Mucosa of gallbladder (tissue), 1 donor: ENCODE measurements at regions not wholly inside any gene's neighbourhood (a gene's known extent, or its start where the extent isn't known, plus 50 kb on each side); places are given as distances from the start of the nearest gene placed in this dataset.
"Not testable (repeated sequence)": the region's sequence is repeated elsewhere in the genome, so short reads cannot be mapped to it uniquely, and the experiment has no call there.

Experiments used
- DNase-seq: peaks from one replicate; pipeline ENCODE4 v3.0.0-alpha.2; 2020; ENCODE audit warnings: low spot score
- donor health status: DM: no; HTN: no; CAD: no.

DNA sequence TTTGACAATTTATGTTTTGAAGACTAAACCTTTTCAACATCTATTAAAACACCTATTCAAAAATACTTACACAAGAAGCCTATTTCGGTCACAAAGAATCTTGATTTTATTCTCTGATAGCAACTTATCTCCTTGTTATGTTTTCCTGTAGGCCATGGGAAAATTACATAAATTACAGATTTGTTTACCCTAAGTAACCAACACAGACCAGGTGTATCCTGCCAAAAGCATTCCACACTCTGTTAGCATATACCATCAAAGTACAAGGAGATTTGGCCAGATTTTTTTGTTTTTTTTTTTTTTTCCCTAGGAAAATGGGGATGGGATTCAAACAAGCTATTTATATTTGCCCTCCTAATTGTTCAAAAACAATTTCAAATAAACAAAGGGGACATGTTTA lies 497.9 kb upstream of the MAGEB18 start:
- DNase-seq: no peak

DNA sequence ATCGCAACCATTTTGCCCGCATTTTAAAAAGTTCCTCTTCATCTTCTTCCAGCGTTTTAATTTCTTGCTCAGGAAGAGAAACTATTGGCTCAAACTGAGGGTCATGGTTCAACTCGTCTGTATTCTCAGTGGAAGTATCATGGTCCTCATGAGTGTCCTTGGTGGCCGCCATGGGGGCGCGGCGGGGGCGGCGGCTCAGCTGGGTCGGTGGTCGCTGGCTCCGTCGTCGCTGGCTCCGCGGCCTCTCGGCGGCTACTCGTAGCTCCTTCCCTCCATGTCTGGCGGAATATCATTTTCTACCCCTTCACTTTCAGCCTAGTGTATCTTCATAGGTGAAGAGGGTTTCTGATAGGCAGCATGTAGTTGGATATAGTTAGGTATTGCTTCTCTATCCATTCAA lies 492.0 kb upstream of the MAGEB18 start:
- no peak for DNase-seq

DNA sequence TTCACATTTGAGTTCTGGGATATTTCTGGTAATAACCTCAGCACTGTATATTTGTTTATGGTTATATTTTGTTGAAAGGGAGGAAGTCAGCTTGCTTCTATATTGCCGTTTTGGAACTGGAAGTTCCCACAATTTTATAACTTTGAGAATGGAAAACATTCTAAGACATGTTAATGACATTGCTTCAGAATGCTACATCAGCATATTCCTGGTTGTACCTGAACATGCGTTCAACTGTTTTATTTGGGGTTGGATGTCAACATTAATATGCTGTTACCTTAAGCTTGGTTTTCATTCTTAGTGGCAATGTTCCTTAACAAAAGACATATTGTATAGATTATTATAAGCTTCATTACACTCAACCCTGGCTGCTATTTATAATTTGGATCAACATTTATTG lies 489.4 kb upstream of the MAGEB18 start:
- no peak for DNase-seq

DNA sequence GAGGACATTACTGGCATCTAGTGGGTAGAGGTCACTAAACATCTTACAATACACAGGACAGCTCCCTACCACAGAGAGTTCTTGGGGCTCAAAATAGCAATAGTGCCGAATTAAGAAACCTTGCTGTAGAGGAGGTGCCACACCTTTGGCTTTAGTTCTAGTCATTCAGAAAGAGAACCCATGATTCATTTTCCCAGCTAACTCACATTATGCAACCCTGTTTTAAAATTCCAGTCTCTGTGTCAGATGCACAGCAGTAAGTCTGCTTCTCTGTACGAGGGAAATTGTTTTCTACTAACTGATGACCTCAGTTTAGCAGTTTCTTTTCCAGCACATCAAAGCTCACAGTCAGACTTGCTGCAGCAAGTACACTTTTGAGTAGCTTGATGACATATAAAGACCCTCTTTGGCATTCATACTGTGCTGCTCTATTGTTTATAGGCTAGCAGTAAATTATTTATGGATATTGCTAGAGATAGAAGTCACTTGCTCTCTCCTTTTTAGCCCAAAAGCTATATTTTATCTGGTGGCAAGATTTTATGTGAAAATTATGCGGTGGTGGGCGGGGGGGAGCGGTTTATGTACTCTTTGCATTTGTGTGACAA lies 487.8 kb upstream of the MAGEB18 start:
- DNase-seq: no peak

DNA sequence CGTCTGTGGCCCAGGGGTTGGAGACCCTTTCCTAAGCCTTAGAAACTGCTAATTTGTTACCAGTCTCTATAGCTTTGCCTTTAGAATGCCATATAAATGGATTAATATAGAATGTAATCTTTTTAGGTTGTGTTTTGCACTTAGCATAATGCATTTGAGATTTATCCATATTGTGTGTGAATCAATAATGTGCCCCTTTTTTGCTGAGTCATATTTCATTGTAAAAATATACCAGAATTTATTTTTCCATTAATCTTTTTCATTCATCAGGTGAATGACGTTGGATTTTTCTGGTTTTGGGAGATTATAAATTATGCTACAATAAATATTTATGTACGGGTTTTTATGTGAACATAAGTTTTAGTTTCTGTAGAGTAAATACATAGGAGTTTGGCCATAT lies 478.8 kb upstream of the MAGEB18 start:
- no peak for DNase-seq

DNA sequence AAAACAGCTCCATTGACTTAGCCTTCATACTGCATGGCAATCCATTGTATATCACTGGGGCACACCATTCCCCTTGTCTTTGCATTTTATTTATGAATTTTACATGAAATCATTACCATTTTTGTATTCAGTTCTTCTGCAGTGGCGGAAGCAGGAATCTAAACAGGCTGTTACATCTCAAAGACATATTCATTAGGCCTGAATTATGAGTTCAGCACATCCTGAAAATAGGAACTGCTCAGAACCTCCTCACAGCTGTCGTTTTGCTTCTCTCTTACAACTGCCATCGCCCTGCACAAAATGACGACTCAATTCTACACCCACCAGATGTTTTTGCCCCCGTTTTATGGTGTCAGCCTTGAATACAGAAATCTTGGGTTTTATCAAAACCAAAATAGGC lies 474.4 kb upstream of the MAGEB18 start:
- DNase-seq: no peak

DNA sequence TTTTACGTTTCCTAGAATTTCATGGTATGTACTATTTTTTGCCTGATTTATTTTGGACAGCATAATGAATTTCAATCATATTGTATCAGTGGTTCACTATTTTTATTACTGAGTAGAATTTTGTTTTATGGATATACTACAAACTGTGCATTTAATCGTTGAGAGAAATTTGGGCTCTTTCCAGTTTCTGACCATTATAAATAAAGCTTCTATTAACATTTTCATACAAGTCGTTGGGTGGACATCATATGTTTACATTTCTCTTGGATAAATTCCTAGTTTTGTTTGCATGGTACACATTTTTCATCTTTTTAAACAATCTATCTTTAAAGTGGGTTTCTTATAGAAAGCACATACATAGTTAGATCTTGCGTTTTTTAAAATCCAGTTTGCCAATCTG lies 472.7 kb upstream of the MAGEB18 start:
- DNase-seq: no peak

DNA sequence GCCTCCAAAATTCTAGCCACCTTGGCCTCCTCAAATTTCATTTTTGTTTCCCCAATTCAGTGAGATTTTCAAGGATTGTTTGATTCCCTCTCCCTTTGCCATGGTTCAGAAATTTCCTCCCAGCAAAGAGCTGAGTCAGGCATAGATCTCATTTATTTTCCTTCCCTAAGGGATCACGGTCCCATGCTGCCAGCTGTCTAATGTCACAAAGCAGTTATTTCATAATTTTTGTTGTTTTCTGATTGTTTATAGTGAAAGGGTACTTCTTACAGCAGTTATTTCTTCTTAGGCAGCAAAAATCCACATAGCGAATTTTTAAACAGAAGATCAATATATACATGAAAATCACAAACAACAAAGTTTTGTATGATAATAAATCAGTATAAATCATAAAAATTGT lies 470.5 kb upstream of the MAGEB18 start:
- DNase-seq: no peak

DNA sequence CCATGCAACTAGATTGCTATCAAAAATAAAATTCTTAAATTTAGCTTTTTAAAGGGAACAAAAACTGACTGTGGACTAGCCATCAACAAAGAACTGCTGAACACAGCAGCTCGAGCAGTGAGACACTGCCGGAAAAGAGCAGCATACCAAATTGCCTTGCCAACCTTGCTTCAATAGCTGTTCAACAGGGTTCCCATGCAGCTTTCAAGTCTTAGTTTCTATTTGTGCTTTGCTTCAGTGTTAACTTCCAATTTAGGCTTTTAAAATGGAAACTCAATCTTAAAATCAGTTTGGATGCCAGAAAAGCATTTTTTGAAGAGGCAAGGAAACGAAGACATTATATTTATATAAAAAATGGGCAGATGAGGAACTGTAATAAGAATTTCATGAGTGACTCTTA lies 463.4 kb upstream of the MAGEB18 start:
- no peak for DNase-seq

DNA sequence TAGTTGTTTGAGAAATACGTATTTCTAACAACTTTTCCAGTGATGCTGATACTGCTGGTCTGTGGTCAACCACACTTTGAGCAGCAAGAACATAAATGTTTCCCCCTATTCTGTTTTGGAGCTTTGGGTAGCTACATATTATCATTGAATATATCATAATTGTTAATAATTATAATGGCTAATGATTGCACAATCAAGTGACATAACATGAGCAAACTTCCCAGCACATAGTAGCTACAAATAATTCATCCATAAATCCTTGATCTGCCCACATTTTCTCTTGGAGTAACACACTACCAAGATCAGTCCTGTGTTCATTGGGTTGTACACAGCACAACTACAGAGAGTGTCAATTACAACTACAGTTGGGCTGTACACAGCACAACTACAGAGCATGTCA lies 436.3 kb upstream of the MAGEB18 start:
- DNase-seq: no peak

DNA sequence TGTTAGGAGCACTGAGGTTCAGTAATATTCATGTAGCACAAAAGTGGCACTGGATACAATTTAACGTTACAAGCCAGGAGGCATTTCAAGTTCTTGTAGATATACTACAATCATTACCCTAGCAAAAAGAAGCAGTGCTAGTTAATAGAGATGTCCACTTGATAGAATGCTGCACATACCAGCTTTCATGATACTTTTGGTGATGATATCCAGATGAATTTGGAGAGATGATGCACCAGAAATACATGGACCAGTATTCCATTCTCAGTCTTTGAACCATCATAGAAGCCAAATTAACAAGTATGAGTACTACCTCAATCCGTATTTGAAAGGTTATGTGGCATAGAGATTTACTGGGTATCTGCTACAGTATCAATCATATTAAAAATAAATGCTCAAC lies 421.0 kb upstream of the MAGEB18 start:
- DNase-seq: no peak

DNA sequence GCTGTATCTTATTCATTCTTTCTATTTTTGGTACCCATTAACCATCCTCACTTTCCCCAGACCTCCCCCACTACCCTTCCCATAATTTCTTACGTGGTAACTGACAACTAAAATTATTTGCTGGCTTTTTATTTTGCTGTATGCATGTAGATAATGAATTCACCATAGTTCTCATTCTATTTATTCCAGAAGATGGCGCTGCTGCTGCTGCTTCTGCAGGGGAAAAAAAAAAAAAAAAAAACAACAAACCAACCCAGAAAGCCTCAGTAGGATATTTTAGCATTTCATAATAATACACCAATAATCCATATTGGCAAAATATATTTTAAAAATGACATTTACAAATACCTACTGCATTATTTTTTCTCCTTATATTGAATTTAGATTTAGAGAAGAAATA lies 416.6 kb upstream of the MAGEB18 start:
- no peak for DNase-seq

DNA sequence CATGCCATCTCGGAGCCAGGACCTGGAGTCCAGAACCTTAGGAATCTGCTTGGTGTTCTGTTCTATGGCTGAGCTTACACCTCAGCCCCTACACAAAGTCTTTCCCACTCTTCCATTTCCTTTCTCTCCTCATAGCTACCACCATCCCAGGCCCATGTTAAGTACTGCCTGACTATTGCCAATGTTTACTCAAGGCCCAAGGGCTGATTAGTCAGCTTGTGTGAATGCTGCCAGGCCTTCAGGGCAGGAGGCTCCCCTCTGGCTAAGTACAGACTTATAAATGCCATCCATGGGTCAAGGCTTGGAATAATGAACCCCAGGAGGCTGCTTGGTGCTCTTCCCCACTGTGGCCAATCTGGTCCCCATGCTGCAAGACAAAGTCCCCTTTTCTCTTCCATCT lies 411.6 kb upstream of the MAGEB18 start:
- DNase-seq: no peak

DNA sequence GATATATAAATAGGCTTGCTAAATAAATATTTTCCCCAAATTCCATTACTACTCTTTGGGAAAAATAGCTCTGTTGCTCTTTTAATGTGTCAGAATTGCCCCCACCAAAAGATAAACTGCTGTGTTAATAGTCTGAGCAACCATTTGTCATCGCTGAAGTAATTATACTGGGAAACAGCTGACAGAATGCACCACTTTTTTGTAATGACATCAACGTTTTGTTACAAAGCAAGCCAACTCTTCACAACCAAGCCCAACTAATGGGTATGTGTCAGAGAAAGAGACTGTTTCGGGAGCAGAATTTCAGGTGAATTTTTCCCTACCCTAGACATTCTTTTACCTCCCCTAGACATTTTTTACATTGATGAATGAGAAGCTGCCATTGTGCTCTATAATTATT lies 405.0 kb upstream of the MAGEB18 start:
- no peak for DNase-seq

DNA sequence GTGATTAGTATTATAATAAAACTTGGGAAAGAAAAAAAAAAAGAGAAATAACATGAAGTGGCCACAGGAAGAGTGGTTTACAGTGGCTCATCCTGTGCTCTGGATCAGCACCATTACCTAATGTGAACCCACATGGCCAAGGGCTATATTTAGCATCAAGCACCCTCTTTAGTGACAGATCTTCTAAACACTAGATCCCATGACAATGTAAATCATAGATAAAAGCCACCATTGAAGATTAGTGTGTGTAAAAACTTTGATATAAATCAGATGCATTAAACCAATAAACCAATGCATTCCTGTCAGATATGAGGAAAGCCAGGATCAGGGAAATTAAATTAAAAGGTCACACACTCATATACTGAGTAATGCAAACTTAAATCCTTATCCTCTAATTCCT lies 400.6 kb upstream of the MAGEB18 start:
- DNase-seq: no peak

DNA sequence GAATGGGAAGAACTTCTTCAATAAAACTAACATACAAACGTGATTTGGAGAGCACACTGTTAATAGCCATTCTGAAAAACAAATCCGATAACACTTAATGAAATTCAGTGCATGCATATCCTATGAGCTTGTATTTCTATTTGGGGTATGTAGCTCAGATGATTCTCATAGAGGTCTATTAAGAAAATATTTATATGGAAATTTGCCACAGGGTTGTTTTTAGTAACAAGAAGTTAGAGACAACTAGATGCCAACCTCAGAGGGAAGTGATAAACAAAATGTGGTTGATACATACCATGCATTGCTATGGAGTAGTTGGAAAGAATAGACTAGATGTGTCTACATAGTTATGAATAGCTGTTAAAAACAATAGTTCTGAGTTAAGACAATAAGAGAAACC lies 395.8 kb upstream of the MAGEB18 start:
- DNase-seq: no peak

DNA sequence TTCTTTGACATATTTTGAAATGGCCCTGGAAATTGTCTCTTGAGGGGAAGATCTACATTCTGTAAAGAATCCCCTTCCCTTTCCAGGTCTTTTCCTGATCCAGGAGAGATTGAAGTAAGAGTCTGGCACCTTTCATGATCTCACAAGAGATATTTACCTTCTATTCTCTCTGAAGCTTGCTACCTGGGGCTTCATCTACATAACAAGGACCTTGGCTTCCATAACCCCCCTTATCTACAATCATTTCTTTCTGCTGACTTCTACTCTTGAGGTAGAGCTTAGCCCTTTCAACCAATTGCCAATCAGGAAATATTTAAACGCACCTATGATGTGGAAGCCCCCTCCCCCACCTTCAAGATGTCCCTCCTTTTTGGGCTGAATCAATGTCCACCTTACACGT lies 383.7 kb upstream of the MAGEB18 start:
- DNase-seq: no peak

DNA sequence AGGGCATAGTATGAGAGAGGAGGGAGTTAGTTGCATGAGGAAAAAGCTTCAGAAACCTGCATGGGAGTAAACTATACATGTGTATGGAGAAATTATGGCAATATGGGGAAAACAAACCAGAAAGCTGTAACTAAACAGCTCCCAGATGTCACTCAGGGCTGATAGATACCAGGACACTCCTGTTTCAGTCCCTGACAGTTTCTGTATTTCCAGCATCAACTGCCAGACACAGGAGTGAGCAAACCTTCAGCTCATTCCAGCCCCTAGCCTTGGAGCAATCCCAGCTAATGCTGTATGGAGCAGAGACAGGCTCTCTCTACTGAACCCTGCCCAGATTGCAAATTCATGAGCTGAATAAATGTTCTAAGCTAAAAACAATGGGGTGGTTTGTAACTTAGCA lies 382.9 kb upstream of the MAGEB18 start:
- no peak for DNase-seq

DNA sequence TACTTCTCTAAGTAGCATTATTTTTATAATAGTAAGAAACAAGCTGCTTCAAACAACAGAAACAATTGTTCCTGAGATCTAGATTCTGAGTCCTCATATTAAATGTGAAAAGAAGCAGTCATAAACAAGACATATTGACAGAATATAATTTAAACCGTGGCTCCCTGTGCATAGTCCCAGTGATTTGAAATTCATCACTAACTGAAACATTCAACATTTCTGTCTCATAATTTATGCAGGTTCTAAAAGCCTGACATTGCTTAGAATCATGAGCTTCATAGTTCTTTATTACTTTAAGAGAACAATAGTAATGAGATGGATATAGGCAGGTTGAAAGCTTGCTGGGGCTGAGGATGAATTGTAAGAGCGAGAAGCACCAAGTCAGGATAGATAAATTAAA lies 375.5 kb upstream of the MAGEB18 start:
- no peak for DNase-seq

DNA sequence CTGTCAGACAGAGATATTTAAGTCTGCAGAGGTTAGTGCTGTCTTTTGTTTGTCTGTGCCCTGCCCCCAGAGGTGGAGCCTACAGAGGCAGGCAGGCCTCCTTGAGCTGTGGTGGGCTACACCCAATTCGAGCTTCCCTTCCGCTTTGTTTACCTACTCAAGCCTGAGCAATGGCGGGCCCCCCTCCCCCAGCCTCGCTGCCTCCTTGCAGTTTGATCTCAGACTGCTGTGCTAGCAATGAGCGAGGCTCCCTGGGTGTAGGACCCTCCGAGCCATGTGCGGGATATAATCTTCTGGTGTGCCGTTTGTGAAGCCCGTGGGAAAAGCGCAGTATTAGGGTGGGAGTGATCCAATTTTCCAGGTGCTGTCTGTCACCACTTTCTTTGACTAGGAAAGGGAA lies 366.3 kb upstream of the MAGEB18 start:
- not testable (repeated sequence) for DNase-seq

DNA sequence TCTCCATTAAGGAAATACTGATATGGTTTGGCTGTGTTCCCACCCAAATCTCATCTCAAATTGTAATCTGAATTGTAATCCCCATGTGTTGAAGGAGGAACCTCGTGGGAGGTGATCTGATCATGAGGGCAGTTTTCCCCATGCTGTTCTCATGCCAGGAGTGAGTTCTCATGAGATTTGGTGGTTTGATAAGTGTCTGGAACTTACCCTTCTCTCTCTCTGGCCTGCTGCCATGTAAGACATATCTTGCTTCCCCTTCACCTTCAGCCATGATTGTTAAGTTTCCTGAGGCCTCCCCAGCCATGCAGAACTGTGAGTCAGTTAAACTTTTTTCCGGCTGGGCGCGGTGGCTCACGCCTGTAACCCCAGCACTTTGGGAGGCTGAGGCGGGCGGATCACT lies 340.3 kb upstream of the MAGEB18 start:
- DNase-seq: not testable (repeated sequence)

DNA sequence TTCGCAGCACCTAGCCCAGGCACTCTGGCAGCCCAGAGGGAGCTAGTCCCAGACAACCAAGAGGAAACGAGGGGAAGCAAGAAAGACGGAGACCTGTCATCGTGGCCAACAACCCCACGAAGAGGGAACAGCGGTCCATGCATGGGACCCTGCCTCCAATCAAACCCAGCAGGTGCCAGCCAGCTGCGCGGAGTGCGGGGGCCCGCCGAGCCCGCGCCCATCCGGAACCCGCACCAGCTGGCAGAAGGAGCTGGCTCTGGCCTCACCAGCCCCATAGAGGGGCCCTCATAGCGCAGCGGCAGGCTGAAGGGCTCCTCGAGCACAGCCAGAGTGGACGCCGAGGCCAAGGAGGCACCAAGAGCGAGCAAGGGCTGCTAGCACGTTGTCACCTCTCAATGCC lies 332.4 kb upstream of the MAGEB18 start:
- DNase-seq: no peak

DNA sequence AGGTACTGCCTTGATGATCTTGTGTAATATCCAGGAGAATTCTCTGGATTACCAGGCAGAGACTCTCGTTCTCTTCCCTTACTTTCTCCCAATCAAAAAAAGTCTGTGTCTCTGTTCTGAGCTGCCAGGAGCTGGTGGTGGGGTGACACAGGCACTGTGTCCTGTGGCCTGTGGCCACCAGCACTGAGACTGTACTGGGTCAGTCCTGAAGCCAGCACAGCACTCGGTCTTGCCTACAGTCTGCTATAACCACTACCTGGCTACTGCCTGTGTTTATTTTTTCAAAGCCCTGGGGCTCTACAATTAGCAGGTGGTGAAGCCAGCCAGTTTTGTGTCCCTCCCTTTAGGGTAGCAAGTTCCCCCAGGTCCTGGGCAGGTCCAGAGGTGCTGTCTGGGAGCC lies 331.1 kb upstream of the MAGEB18 start:
- DNase-seq: no peak

DNA sequence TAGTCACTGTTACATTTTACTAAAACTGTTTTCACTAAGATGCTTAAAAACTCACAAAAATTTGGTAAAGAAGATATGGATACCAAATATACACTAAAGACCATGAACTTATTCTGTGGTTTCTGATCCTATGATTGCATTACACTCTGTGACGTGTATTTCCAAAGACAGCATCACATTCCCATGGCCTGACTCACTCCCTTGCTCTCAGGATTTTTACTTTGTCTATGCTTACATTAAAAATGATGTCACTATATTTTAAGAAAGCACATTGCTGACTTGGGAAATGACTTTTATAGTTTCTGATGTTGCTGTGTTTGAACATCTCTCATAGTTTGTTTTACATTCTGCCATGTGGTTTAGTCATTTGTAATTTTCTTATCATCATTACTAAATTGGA lies 327.9 kb upstream of the MAGEB18 start:
- no peak for DNase-seq

DNA sequence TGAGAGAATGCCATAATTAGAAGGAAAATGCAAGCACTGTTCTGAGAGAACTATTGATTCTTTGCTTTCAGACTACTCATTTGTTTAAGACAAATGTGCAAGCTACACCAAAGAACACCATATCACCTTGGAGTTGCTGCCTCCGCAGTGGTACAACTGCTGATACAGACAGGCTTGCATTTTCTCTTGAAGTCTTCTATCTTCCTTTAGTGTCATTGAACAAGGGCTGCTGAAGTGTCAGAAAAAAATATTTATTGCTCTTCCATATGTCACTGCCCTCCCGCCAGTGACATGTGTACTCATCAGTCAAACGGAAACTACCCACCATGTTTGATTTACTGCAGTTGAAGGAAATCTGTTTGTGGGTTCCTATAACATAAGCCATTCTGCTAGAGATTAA lies 318.3 kb upstream of the MAGEB18 start:
- DNase-seq: no peak
